Ovary (tissue), 3 donors: ENCODE measurements at regions not wholly inside any gene's neighbourhood (a gene's known extent, or its start where the extent isn't known, plus 50 kb on each side); places are given as distances from the start of the nearest gene placed in this dataset.

Experiments used
- EP300 ChIP-seq: sonication (generic); formaldehyde crosslinking; IDR thresholded peaks from one replicate; pipeline ENCODE4 v1.6.1; 2017; ENCODE audit warnings: antibody characterized with exemption
- POLR2A ChIP-seq: fragments of 450-650 bp; IDR thresholded peaks from one replicate; pipeline ENCODE4 v1.6.1; 2017; ENCODE audit warnings: antibody characterized with exemption, mild to moderate bottlenecking, moderate library complexity
- TF ChIP-seq, protein P1 (sequence below), 3 donors: fragments of 450-650 bp in 2 of 3; fragments of 200-600 bp in 1 of 3; IDR thresholded peaks; one replicate each; pipeline versions ENCODE4 v1.5.1 to v1.8.0; 2016 to 2022; ENCODE audit warnings: antibody characterized with exemption in 3 of 3, mild to moderate bottlenecking in 1 of 3
- donor health status: DM: no; HTN: no; CAD: no.

- TF ChIP-seq, protein P1, sequence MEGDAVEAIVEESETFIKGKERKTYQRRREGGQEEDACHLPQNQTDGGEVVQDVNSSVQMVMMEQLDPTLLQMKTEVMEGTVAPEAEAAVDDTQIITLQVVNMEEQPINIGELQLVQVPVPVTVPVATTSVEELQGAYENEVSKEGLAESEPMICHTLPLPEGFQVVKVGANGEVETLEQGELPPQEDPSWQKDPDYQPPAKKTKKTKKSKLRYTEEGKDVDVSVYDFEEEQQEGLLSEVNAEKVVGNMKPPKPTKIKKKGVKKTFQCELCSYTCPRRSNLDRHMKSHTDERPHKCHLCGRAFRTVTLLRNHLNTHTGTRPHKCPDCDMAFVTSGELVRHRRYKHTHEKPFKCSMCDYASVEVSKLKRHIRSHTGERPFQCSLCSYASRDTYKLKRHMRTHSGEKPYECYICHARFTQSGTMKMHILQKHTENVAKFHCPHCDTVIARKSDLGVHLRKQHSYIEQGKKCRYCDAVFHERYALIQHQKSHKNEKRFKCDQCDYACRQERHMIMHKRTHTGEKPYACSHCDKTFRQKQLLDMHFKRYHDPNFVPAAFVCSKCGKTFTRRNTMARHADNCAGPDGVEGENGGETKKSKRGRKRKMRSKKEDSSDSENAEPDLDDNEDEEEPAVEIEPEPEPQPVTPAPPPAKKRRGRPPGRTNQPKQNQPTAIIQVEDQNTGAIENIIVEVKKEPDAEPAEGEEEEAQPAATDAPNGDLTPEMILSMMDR (IDR thresholded peaks at IDR 0.05): no peak
- TF ChIP-seq POLR2A (no peak), EP300 (no peak)
Observed at GRCh38 chr5:3006526-3006925, 255.0 kb upstream of the IRX2 start.
